K562 (cell line): ENCODE measurements at regions not wholly inside any gene's neighbourhood (a gene's known extent, or its start where the extent isn't known, plus 50 kb on each side); places are given as distances from the start of the nearest gene placed in this dataset.

Experiments
- ATAC-seq: fragments of 200-7000 bp; cut with Tn5 transposase; 3 replicates; pipeline ENCODE4 v1.9.1; 2020; ENCODE audit warnings: moderate library complexity
- BruUV-seq: library from RNA; stranded (reverse); fragments of 400-500 nt; replicated peaks from 2 replicates; lab custom pipeline; 2021; lab: Mats Ljungman, UMichigan
- CTCF ChIA-PET: fragments of 300-600 bp; formaldehyde crosslinking; extraction: SDS; loops from one replicate; lab custom pipeline; 2021; ENCODE audit warnings: low intra/inter-chr PET ratio; lab: Yijun Ruan, JAX
- POLR2A ChIA-PET: fragments of 300-600, 350-650 bp; sonication (Branson Sonifier 250); formaldehyde crosslinking; extraction: SDS; loops from one replicate; lab custom pipeline; 2021; ENCODE audit warnings: antibody characterized with exemption, inconsistent platforms; lab: Yijun Ruan, JAX
- DNase-seq, 4 experiments: peaks; one replicate each; pipeline versions ENCODE4 v3.0.0 to v3.0.0-alpha.2; 2011 to 2018; ENCODE audit warnings: low spot score in 3 of 4, mixed read lengths in 3 of 4; ENCODE audit errors: extremely low read depth in 1 of 4
- FAIRE-seq: peaks from 2 replicates; lab custom pipeline; 2011; peaks lifted over from hg19 to GRCh38; lab: Jason Lieb, UNC
- H2AFZ ChIP-seq: 2 replicates; pipeline ENCODE4 v1.6.0; 2011; ENCODE audit warnings: low read depth, low read length, control low read depth, inconsistent platforms
- H3K27ac ChIP-seq: fragments of 200-600 bp; 3 replicates; pipeline ENCODE4 v1.8.0; 2011; ENCODE audit warnings: low read depth, mild to moderate bottlenecking, control low read depth, inconsistent platforms, low read length, moderate library complexity, mixed read lengths; ENCODE audit errors: extremely low read depth
- H3K27me3 ChIP-seq, 2 experiments: fragments of 300-600 bp in 1 of 2; 2 replicates in 1 of 2; 3 replicates in 1 of 2; pipeline versions ENCODE4 v1.6.0 to v1.8.0; 2011; ENCODE audit warnings: inconsistent platforms in 2 of 2, low read length in 2 of 2, mild to moderate bottlenecking in 1 of 2, mixed read lengths in 1 of 2, moderate library complexity in 1 of 2; ENCODE audit not compliant: control insufficient read depth in 2 of 2, insufficient read depth in 2 of 2
- H3K36me3 ChIP-seq: fragments of 300-600 bp; 3 replicates; pipeline ENCODE4 v1.8.0; 2011; ENCODE audit warnings: mild to moderate bottlenecking, low read length, inconsistent platforms; ENCODE audit not compliant: control insufficient read depth, insufficient read depth
- H3K4me1 ChIP-seq, 2 experiments: fragments of 200-600 bp in 1 of 2; replicated peaks in 1 of 2; 2 replicates in 1 of 2; 3 replicates in 1 of 2; pipeline versions ENCODE4 v1.5.1 to v1.8.0; 2011; ENCODE audit warnings: inconsistent platforms in 2 of 2, low read length in 2 of 2, mild to moderate bottlenecking in 1 of 2, mixed read lengths in 1 of 2, moderate library complexity in 1 of 2; ENCODE audit not compliant: control insufficient read depth in 2 of 2, insufficient read depth in 2 of 2
- H3K4me2 ChIP-seq: 2 replicates; pipeline ENCODE4 v1.6.1; 2011; ENCODE audit warnings: low read length, control low read depth, inconsistent platforms, mixed read lengths; ENCODE audit not compliant: insufficient read depth
- H3K4me3 ChIP-seq: fragments of 200-600 bp; sonication (generic), shearing (Covaris generic); 2 replicates; pipeline ENCODE4 v1.5.1; 2016; ENCODE audit warnings: control low read depth, inconsistent platforms
- H3K79me2 ChIP-seq: fragments of 200-600 bp; 3 replicates; pipeline ENCODE4 v1.8.0; 2011; ENCODE audit warnings: low read length, inconsistent platforms; ENCODE audit not compliant: control insufficient read depth, insufficient read depth
- H3K9ac ChIP-seq, 2 experiments: 2 replicates each; pipeline versions ENCODE4 v1.6.0 to v1.6.1; 2011; ENCODE audit warnings: low read depth in 2 of 2, low read length in 2 of 2, control low read depth in 1 of 2, inconsistent platforms in 1 of 2, mild to moderate bottlenecking in 1 of 2, mixed read lengths in 1 of 2; ENCODE audit not compliant: insufficient read depth in 1 of 2
- H3K9me1 ChIP-seq: one replicate; pipeline ENCODE4 v1.6.0; 2011; ENCODE audit warnings: inconsistent platforms, mild to moderate bottlenecking, low read length, moderate library complexity; ENCODE audit not compliant: control insufficient read depth, insufficient read depth
- H3K9me3 ChIP-seq: replicated peaks from 2 replicates; pipeline ENCODE4 v1.5.1; 2011; ENCODE audit warnings: low read depth, low read length, inconsistent platforms; ENCODE audit not compliant: control insufficient read depth, insufficient read depth
- H4K20me1 ChIP-seq: replicated peaks from 2 replicates; pipeline ENCODE4 v1.6.1; 2011; ENCODE audit warnings: low read length, inconsistent platforms, mixed read lengths; ENCODE audit not compliant: control insufficient read depth, insufficient read depth
- ARNT ChIP-seq, 2 experiments: fragments of 450-650 bp; IDR thresholded peaks; 2 replicates each; pipeline ENCODE4 v1.6.1; 2016; ENCODE audit warnings: mild to moderate bottlenecking in 1 of 2
- CREB3L1 ChIP-seq: fragments of 450-650 bp; IDR thresholded peaks from 2 replicates; pipeline ENCODE4 v1.6.1; 2014; ENCODE audit warnings: low read depth, mild to moderate bottlenecking, moderate library complexity, borderline replicate concordance
- IRF9 ChIP-seq: fragments of 450-650 bp; IDR thresholded peaks from 2 replicates; pipeline ENCODE4 v1.6.1; 2016; ENCODE audit warnings: missing biosample characterization, missing genetic modification characterization
- RFX1 ChIP-seq: fragments of 450-650 bp; IDR thresholded peaks from 2 replicates; pipeline ENCODE4 v1.6.1; 2016; ENCODE audit warnings: mild to moderate bottlenecking, moderate library complexity
- SLC30A9 ChIP-seq: fragments of 250-450 bp; sonication (Bioruptor Pico); IDR thresholded peaks from 2 replicates; pipeline ENCODE4 v1.8.0; 2022; ENCODE audit warnings: mild to moderate bottlenecking, moderate library complexity
- ZBTB8A ChIP-seq: fragments of 450-650 bp; IDR thresholded peaks from 2 replicates; pipeline ENCODE4 v1.6.1; 2018; ENCODE audit warnings: mild to moderate bottlenecking, moderate library complexity; ENCODE audit not compliant: partially characterized antibody
- ZNF134 ChIP-seq: fragments of 250-450 bp; sonication (Bioruptor Pico); conservative IDR thresholded peaks from 2 replicates; pipeline ENCODE4 v1.4.0; 2020
- in situ Hi-C: fragments of 300-500 bp; cut with MboI; formaldehyde crosslinking; loops from 4 replicates; pipeline ENCODE4 v1.15.0; 2018; ENCODE audit warnings: inconsistent platforms, mixed read lengths
- intact Hi-C: fragments of 100-400 bp; cut with micrococcal nuclease; formaldehyde crosslinking; loops from 2 replicates; pipeline ENCODE4 v1.14.2; 2022
- TF ChIP-seq, protein P1 (sequence below): sonication (generic); formaldehyde crosslinking; IDR thresholded peaks from 2 replicates; pipeline ENCODE4 v1.8.1; 2023; ENCODE audit warnings: mild to moderate bottlenecking, missing genetic modification reagents

DNA sequence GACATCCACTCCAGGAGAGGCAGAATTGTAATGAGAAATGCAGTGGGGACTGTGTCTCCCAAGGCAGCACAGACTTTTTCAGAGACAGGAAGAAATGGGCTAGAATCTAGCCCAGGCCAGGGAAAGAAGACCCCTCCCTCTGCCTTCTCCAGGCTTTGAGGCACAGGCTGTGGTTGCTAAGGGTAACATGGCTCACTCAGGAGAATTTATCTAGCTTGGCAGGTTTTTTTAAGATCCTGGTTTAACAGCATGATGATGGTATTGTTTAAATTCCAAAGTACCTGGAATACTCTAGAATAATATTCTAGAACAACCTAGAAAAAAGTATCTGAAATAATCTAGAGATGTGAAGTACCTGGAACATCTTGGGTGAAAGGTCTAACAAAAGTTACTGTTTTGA, 125.6 kb downstream of the URB2 start:
- intact Hi-C loops: no loop called here
- Histone ChIP-seq H3K27me3 (peaks cover 0 to 8% of the 10 kb centered on the region in 2 experiments; a peak in 3 of 5 replicates), H3K4me1 (peaks cover 15 to 22% of the 10 kb centered on the region in 2 experiments; a peak in 4 of 5 replicates), H4K20me1 (no peaks in the 10 kb centered on the region), H2AFZ (peak overlapping the region; percentile 58), H3K9me3 (no peaks in the 10 kb centered on the region), H3K79me2 (no peaks in the 10 kb centered on the region), H3K27ac (no peak overlapping the region), H3K9me1 (no peaks in the 10 kb centered on the region), H3K36me3 (no peaks in the 10 kb centered on the region), H3K4me2 (no peak overlapping the region), H3K4me3 (no peak overlapping the region), H3K9ac (no peak overlapping the region)
- CTCF ChIA-PET: interaction anchor here (0.5 kb wide), 1 partner anchor 299 kb away, joined by 5 read pairs; no protein-coding TSS in a partner anchor
- ATAC-seq: no peak
- DNase-seq: peak in 1 of 4 experiments; percentile 15
- no TSS peak for BruUV-seq
- FAIRE-seq: no peak
- in situ Hi-C loops: no loop called here
- POLR2A ChIA-PET: interaction anchor here (1.2 kb wide), 1 partner anchor 8 kb away, joined by 3 read pairs; no protein-coding TSS in a partner anchor
- TF ChIP-seq RFX1 (peak; percentile 73), ZNF134 (CRISPR knock-in tag) (no peak), IRF9 (tag) (no peak), CREB3L1 (peak; percentile 75; the same call in 1 of the 2 replicates), SLC30A9 (no peak), ZBTB8A (no peak), ARNT (IDR thresholded peaks at IDR 0.05) (peak in 1 of 2 experiments; percentile 96; a peak in 2 of 4 replicates)
- TF ChIP-seq, protein P1, sequence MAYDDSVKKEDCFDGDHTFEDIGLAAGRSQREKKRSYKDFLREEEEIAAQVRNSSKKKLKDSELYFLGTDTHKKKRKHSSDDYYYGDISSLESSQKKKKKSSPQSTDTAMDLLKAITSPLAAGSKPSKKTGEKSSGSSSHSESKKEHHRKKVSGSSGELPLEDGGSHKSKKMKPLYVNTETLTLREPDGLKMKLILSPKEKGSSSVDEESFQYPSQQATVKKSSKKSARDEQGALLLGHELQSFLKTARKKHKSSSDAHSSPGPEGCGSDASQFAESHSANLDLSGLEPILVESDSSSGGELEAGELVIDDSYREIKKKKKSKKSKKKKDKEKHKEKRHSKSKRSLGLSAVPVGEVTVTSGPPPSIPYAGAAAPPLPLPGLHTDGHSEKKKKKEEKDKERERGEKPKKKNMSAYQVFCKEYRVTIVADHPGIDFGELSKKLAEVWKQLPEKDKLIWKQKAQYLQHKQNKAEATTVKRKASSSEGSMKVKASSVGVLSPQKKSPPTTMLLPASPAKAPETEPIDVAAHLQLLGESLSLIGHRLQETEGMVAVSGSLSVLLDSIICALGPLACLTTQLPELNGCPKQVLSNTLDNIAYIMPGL (CRISPR knock-in tag): no peak
- TF ChIP-seq, all 486 proteins: peak for 3
